HEK293 (cell line): ENCODE measurements at regions not wholly inside any gene's neighbourhood (a gene's known extent, or its start where the extent isn't known, plus 50 kb on each side); places are given as distances from the start of the nearest gene placed in this dataset.

Experiments used
- CTCF ChIA-PET: fragments of 350-600 bp; formaldehyde crosslinking; extraction: SDS; loops from one replicate; lab custom pipeline; 2021; ENCODE audit warnings: antibody characterized with exemption; lab: Yijun Ruan, JAX
- POLR2A ChIA-PET: fragments of 300-600 bp; formaldehyde crosslinking; extraction: SDS; loops from one replicate; lab custom pipeline; 2020; ENCODE audit warnings: antibody characterized with exemption, inconsistent platforms; lab: Yijun Ruan, JAX
- H3K27ac ChIP-seq: fragments of 200-500 bp; sonication (Bioruptor generic); 2 replicates; pipeline ENCODE4 v1.5.1; 2014; ENCODE audit warnings: low read depth, low read length, control low read depth, inconsistent platforms; ENCODE audit errors: extremely low read depth
- H3K36me3 ChIP-seq, 2 experiments: fragments of 200-500 bp in 1 of 2; sonication (Bioruptor generic) in 1 of 2; 1 replicate in 1 of 2; 2 replicates in 1 of 2; pipeline ENCODE4 v1.5.1; 2014 to 2017; ENCODE audit warnings: inconsistent platforms in 2 of 2, low read length in 2 of 2; ENCODE audit not compliant: control insufficient read depth in 2 of 2, insufficient read depth in 1 of 2
- H3K4me1 ChIP-seq: fragments of 200-500 bp; sonication (Bioruptor generic); 2 replicates; pipeline ENCODE4 v1.5.1; 2014; ENCODE audit warnings: mild to moderate bottlenecking, low read length, inconsistent platforms; ENCODE audit not compliant: control insufficient read depth, insufficient read depth
- H3K4me3 ChIP-seq: 2 replicates; pipeline ENCODE4 v1.5.1; 2011; ENCODE audit warnings: low read depth, mild to moderate bottlenecking, control low read depth, low read length, moderate library complexity
- H3K9me3 ChIP-seq: fragments of 200-500 bp; sonication (Bioruptor generic); 2 replicates; pipeline ENCODE4 v1.5.1; 2014; ENCODE audit warnings: low read depth, low read length, inconsistent platforms; ENCODE audit not compliant: control insufficient read depth, insufficient read depth
- BCL11B ChIP-seq: fragments of 450-650 bp; formaldehyde crosslinking; IDR thresholded peaks from 2 replicates; pipeline ENCODE4 v1.5.1; 2016; ENCODE audit warnings: low read depth, missing biosample characterization, missing genetic modification characterization
- IKZF3 ChIP-seq: fragments of 450-650 bp; IDR thresholded peaks from 2 replicates; pipeline ENCODE4 v1.5.0; 2018; ENCODE audit warnings: missing biosample characterization, mild to moderate bottlenecking, missing genetic modification characterization, moderate library complexity
- KLF16 ChIP-seq: fragments of 450-650 bp; formaldehyde crosslinking; IDR thresholded peaks from 2 replicates; pipeline ENCODE4 v1.5.1; 2017; ENCODE audit warnings: missing biosample characterization, missing genetic modification characterization
- KLF8 ChIP-seq: fragments of 450-650 bp; formaldehyde crosslinking; IDR thresholded peaks from 2 replicates; pipeline ENCODE4 v1.5.1; 2016; ENCODE audit warnings: missing biosample characterization, missing genetic modification characterization
- MEIS1 ChIP-seq: sonication (generic); formaldehyde crosslinking; IDR thresholded peaks from 2 replicates; pipeline ENCODE4 v1.8.1; 2022; ENCODE audit warnings: missing genetic modification reagents, mild to moderate bottlenecking, borderline replicate concordance
- SCRT2 ChIP-seq: fragments of 450-650 bp; formaldehyde crosslinking; IDR thresholded peaks from 2 replicates; pipeline ENCODE4 v1.5.1; 2016; ENCODE audit warnings: missing biosample characterization, missing genetic modification characterization
- SP3 ChIP-seq: fragments of 450-650 bp; formaldehyde crosslinking; IDR thresholded peaks from 2 replicates; pipeline ENCODE4 v1.5.1; 2016; ENCODE audit warnings: missing biosample characterization, missing genetic modification characterization
- ZBTB20 ChIP-seq: fragments of 450-650 bp; formaldehyde crosslinking; IDR thresholded peaks from 2 replicates; pipeline ENCODE4 v1.5.1; 2016; ENCODE audit warnings: missing biosample characterization, missing genetic modification characterization
- ZNF221 ChIP-seq: fragments of 450-650 bp; formaldehyde crosslinking; IDR thresholded peaks from 2 replicates; pipeline ENCODE4 v1.5.1; 2017; ENCODE audit warnings: missing biosample characterization, missing genetic modification characterization, borderline replicate concordance
- ZNF510 ChIP-seq: fragments of 450-650 bp; formaldehyde crosslinking; IDR thresholded peaks from 2 replicates; pipeline ENCODE4 v1.5.1; 2018; ENCODE audit warnings: mild to moderate bottlenecking, missing genetic modification characterization, missing biosample characterization; ENCODE audit not compliant: insufficient replicate concordance
- ZNF549 ChIP-seq: fragments of 450-650 bp; IDR thresholded peaks from 2 replicates; pipeline ENCODE4 v1.5.1; 2018; ENCODE audit warnings: missing biosample characterization, missing genetic modification characterization, mild to moderate bottlenecking, inconsistent platforms, moderate library complexity
- ZNF558 ChIP-seq: fragments of 450-650 bp; formaldehyde crosslinking; IDR thresholded peaks from 2 replicates; pipeline ENCODE4 v1.5.1; 2016; ENCODE audit warnings: missing biosample characterization, missing genetic modification characterization
- ZNF624 ChIP-seq: fragments of 450-650 bp; formaldehyde crosslinking; IDR thresholded peaks from 2 replicates; pipeline ENCODE4 v1.5.1; 2017; ENCODE audit warnings: missing biosample characterization, missing genetic modification characterization
- TF ChIP-seq, protein P1 (sequence below): fragments of 450-650 bp; formaldehyde crosslinking; IDR thresholded peaks from 2 replicates; pipeline ENCODE4 v1.5.1; 2017; ENCODE audit warnings: missing biosample characterization, missing genetic modification characterization
- TF ChIP-seq, protein P2 (sequence below): fragments of 450-650 bp; formaldehyde crosslinking; IDR thresholded peaks from 2 replicates; pipeline ENCODE4 v1.5.1; 2016; ENCODE audit warnings: missing biosample characterization, missing genetic modification characterization, borderline replicate concordance
- TF ChIP-seq, protein P3 (sequence below): fragments of 450-650 bp; formaldehyde crosslinking; IDR thresholded peaks from 2 replicates; pipeline ENCODE4 v1.5.1; 2017; ENCODE audit warnings: missing biosample characterization, missing genetic modification characterization
- TF ChIP-seq, protein P4 (sequence below): fragments of 450-650 bp; formaldehyde crosslinking; IDR thresholded peaks from 2 replicates; pipeline ENCODE4 v1.5.1; 2016; ENCODE audit warnings: missing biosample characterization, missing genetic modification characterization
- TF ChIP-seq, protein P5 (sequence below): fragments of 450-650 bp; formaldehyde crosslinking; IDR thresholded peaks from 2 replicates; pipeline ENCODE4 v1.5.1; 2016; ENCODE audit warnings: missing biosample characterization, missing genetic modification characterization
- TF ChIP-seq, protein P6 (sequence below): fragments of 450-650 bp; IDR thresholded peaks from 2 replicates; pipeline ENCODE4 v1.5.1; 2018; ENCODE audit warnings: missing biosample characterization, missing genetic modification characterization

DNA sequence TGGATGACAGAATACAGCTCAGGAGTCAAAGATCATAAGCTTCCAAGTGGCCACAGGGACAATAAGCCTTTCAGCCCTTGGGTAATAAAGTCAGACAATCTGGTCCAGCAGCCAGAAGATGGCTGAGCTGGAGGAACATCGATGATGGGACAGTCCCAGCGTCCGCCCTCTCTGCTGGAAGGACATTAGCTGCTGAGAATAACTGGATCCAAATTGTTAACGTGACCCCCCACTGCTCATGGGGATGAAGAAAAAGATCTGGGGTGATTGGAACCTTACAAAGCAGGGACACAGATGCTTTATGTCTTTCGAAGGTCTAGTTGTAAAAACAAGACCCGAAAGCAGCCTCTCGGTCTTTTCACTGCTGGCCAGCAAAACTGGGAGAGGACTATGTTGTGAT is 71.0 kb downstream of the IGLL5 start:
- no peaks in the 10 kb centered on the region for H3K36me3 ChIP-seq
- TF ChIP-seq KLF16 (tag by site-specific recombination) (no peak), IKZF3 (tag by site-specific recombination) (no peak), ZNF221 (tag by site-specific recombination) (no peak), KLF8 (tag by site-specific recombination) (no peak), SCRT2 (tag by site-specific recombination) (no peak), MEIS1 (CRISPR knock-in tag) (no peak), ZNF624 (tag by site-specific recombination) (no peak), BCL11B (tag by site-specific recombination) (no peak), ZNF510 (tag by site-specific recombination) (no peak), ZNF549 (no peak), ZBTB20 (no peak), ZNF558 (tag by site-specific recombination) (no peak), SP3 (tag by site-specific recombination) (no peak)
- TF ChIP-seq, protein P1, sequence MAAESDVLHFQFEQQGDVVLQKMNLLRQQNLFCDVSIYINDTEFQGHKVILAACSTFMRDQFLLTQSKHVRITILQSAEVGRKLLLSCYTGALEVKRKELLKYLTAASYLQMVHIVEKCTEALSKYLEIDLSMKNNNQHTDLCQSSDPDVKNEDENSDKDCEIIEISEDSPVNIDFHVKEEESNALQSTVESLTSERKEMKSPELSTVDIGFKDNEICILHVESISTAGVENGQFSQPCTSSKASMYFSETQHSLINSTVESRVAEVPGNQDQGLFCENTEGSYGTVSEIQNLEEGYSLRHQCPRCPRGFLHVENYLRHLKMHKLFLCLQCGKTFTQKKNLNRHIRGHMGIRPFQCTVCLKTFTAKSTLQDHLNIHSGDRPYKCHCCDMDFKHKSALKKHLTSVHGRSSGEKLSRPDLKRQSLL (tag by site-specific recombination) = no peak
- TF ChIP-seq, protein P2, sequence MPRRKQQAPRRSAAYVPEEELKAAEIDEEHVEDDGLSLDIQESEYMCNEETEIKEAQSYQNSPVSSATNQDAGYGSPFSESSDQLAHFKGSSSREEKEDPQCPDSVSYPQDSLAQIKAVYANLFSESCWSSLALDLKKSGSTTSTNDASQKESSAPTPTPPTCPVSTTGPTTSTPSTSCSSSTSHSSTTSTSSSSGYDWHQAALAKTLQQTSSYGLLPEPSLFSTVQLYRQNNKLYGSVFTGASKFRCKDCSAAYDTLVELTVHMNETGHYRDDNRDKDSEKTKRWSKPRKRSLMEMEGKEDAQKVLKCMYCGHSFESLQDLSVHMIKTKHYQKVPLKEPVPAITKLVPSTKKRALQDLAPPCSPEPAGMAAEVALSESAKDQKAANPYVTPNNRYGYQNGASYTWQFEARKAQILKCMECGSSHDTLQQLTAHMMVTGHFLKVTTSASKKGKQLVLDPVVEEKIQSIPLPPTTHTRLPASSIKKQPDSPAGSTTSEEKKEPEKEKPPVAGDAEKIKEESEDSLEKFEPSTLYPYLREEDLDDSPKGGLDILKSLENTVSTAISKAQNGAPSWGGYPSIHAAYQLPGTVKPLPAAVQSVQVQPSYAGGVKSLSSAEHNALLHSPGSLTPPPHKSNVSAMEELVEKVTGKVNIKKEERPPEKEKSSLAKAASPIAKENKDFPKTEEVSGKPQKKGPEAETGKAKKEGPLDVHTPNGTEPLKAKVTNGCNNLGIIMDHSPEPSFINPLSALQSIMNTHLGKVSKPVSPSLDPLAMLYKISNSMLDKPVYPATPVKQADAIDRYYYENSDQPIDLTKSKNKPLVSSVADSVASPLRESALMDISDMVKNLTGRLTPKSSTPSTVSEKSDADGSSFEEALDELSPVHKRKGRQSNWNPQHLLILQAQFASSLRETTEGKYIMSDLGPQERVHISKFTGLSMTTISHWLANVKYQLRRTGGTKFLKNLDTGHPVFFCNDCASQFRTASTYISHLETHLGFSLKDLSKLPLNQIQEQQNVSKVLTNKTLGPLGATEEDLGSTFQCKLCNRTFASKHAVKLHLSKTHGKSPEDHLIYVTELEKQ (tag by site-specific recombination) = no peak
- TF ChIP-seq, protein P3, sequence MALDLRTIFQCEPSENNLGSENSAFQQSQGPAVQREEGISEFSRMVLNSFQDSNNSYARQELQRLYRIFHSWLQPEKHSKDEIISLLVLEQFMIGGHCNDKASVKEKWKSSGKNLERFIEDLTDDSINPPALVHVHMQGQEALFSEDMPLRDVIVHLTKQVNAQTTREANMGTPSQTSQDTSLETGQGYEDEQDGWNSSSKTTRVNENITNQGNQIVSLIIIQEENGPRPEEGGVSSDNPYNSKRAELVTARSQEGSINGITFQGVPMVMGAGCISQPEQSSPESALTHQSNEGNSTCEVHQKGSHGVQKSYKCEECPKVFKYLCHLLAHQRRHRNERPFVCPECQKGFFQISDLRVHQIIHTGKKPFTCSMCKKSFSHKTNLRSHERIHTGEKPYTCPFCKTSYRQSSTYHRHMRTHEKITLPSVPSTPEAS (tag by site-specific recombination) = no peak
- TF ChIP-seq, protein P4, sequence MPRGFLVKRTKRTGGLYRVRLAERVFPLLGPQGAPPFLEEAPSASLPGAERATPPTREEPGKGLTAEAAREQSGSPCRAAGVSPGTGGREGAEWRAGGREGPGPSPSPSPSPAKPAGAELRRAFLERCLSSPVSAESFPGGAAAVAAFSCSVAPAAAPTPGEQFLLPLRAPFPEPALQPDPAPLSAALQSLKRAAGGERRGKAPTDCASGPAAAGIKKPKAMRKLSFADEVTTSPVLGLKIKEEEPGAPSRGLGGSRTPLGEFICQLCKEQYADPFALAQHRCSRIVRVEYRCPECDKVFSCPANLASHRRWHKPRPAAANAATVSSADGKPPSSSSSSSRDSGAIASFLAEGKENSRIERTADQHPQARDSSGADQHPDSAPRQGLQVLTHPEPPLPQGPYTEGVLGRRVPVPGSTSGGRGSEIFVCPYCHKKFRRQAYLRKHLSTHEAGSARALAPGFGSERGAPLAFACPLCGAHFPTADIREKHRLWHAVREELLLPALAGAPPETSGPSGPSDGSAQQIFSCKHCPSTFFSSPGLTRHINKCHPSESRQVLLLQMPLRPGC (tag by site-specific recombination) = no peak
- TF ChIP-seq, protein P5, sequence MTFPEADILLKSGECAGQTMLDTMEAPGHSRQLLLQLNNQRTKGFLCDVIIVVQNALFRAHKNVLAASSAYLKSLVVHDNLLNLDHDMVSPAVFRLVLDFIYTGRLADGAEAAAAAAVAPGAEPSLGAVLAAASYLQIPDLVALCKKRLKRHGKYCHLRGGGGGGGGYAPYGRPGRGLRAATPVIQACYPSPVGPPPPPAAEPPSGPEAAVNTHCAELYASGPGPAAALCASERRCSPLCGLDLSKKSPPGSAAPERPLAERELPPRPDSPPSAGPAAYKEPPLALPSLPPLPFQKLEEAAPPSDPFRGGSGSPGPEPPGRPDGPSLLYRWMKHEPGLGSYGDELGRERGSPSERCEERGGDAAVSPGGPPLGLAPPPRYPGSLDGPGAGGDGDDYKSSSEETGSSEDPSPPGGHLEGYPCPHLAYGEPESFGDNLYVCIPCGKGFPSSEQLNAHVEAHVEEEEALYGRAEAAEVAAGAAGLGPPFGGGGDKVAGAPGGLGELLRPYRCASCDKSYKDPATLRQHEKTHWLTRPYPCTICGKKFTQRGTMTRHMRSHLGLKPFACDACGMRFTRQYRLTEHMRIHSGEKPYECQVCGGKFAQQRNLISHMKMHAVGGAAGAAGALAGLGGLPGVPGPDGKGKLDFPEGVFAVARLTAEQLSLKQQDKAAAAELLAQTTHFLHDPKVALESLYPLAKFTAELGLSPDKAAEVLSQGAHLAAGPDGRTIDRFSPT (tag by site-specific recombination) = no peak
- TF ChIP-seq, protein P6, sequence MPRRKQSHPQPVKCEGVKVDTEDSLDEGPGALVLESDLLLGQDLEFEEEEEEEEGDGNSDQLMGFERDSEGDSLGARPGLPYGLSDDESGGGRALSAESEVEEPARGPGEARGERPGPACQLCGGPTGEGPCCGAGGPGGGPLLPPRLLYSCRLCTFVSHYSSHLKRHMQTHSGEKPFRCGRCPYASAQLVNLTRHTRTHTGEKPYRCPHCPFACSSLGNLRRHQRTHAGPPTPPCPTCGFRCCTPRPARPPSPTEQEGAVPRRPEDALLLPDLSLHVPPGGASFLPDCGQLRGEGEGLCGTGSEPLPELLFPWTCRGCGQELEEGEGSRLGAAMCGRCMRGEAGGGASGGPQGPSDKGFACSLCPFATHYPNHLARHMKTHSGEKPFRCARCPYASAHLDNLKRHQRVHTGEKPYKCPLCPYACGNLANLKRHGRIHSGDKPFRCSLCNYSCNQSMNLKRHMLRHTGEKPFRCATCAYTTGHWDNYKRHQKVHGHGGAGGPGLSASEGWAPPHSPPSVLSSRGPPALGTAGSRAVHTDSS (tag by site-specific recombination) = no peak
- TF ChIP-seq, all 188 proteins: peak for 0
- Histone ChIP-seq H3K27ac (no peak overlapping the region), H3K9me3 (no peaks in the 10 kb centered on the region), H3K4me1 (no peaks in the 10 kb centered on the region), H3K4me3 (no peak overlapping the region)
- CTCF ChIA-PET = interaction anchor here (0.6 to 8.9 kb wide), 64 partner anchors 8 to 582 kb away, joined by 3 to 304 read pairs (median 6); partner anchors contain the start of genes GNAZ, RAB36 and RSPH14
- POLR2A ChIA-PET = interaction anchor here (0.9 kb wide), 1 partner anchor 174 kb away, joined by 3 read pairs; no protein-coding TSS in a partner anchor
